NCI-H526 (cell line): ENCODE measurements at regions not wholly inside any gene's neighbourhood (a gene's known extent, or its start where the extent isn't known, plus 50 kb on each side); places are given as distances from the start of the nearest gene placed in this dataset.
"Not testable (repeated sequence)": the region's sequence is repeated elsewhere in the genome, so short reads cannot be mapped to it uniquely, and the experiment has no call there.

ENCODE experiments used
- DNase-seq, 2 experiments: peaks; one replicate each; lab custom pipeline; 2025; lab: John Stamatoyannopoulos, UW

- no peak for DNase-seq
These were observed 958.6 kb downstream of the TRAM1L1 start for GRCh38 chr4:116126794-116127193.

GRCh38 chr4:116122124-116122523 is 963.3 kb downstream of the TRAM1L1 start:
- DNase-seq: no peak

GRCh38 chr4:116118221-116118620 is 967.2 kb downstream of the TRAM1L1 start:
- DNase-seq: no peak

- DNase-seq: not testable (repeated sequence)
These were observed 972.5 kb downstream of the TRAM1L1 start for GRCh38 chr4:116112861-116113260.

- no peak for DNase-seq
These were observed 974.7 kb downstream of the TRAM1L1 start for GRCh38 chr4:116110713-116111112.

- DNase-seq: no peak
These were observed 976.8 kb downstream of the TRAM1L1 start for GRCh38 chr4:116108606-116109005.

GRCh38 chr4:116101321-116101720 is 984.1 kb downstream of the TRAM1L1 start:
- no peak for DNase-seq

GRCh38 chr4:116099596-116099995 is 985.8 kb downstream of the TRAM1L1 start:
- no peak for DNase-seq

GRCh38 chr4:116097353-116097752 is 983.9 kb upstream of the NDST4 start:
- DNase-seq: not testable (repeated sequence)

GRCh38 chr4:116092961-116093360 is 979.5 kb upstream of the NDST4 start:
- no peak for DNase-seq

- DNase-seq: no peak
These were observed 975.4 kb upstream of the NDST4 start for GRCh38 chr4:116088771-116089170.

- DNase-seq: no peak
These were observed 969.5 kb upstream of the NDST4 start for GRCh38 chr4:116082808-116083366.

GRCh38 chr4:116073051-116073450 is 959.6 kb upstream of the NDST4 start:
- DNase-seq: no peak

- DNase-seq: peak; percentile 6 to 50
These were observed 956.9 kb upstream of the NDST4 start for GRCh38 chr4:116070283-116070682.

GRCh38 chr4:116066711-116067245 is 953.4 kb upstream of the NDST4 start:
- no peak for DNase-seq

- DNase-seq: no peak
These were observed 950.9 kb upstream of the NDST4 start for GRCh38 chr4:116064331-116064730.

GRCh38 chr4:116059361-116059760 is 945.9 kb upstream of the NDST4 start:
- no peak for DNase-seq

GRCh38 chr4:116058129-116058528 is 944.7 kb upstream of the NDST4 start:
- no peak for DNase-seq

GRCh38 chr4:116055857-116056827 is 942.7 kb upstream of the NDST4 start:
- DNase-seq: peak in 1 of 2 experiments; percentile 10

GRCh38 chr4:116027311-116027710 is 913.9 kb upstream of the NDST4 start:
- DNase-seq: peak in 1 of 2 experiments; percentile 5

- no peak for DNase-seq
These were observed 911.7 kb upstream of the NDST4 start for GRCh38 chr4:116024954-116025708.

- DNase-seq: no peak
These were observed 909.6 kb upstream of the NDST4 start for GRCh38 chr4:116023049-116023448.
